HG02938 (cell line): ENCODE measurements at regions not wholly inside any gene's neighbourhood (a gene's known extent, or its start where the extent isn't known, plus 50 kb on each side); places are given as distances from the start of the nearest gene placed in this dataset.
A peak's percentile ranks its signal among the peaks of the same experiment; 100 is the strongest.

Source experiments
- ATAC-seq: cut with Tn5 transposase; IDR thresholded peaks from one replicate; pipeline ENCODE4 v1.9.1; 2021; ENCODE audit warnings: mild to moderate bottlenecking, moderate library complexity; ENCODE audit not compliant: unreplicated experiment

- no peak for ATAC-seq
Observed at GRCh38 chr3:147582642-147583041, 173.5 kb downstream of the ZIC1 start.

DNA sequence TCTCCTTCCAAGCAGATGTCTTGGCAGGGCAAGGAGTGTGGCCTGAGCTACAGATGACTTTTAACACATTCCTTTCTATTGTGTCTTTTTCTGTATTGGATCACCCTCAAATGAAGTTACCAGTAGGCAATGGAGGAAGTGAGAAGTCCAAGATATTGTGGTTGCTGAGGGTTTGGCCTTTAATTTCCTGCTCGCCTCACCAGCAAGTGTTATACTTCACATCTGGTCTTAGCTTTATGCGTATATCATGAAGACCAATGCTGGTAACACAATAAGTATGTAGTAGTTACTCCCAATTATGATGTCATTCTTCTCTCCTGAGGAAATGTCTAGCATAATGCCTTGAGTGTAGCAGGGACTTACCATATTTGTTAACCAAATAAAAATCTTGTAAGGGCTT lies 179.9 kb downstream of the ZIC1 start:
- no peak for ATAC-seq

- ATAC-seq: no peak
Observed at GRCh38 chr3:147604136-147604535, 195.0 kb downstream of the ZIC1 start.

DNA sequence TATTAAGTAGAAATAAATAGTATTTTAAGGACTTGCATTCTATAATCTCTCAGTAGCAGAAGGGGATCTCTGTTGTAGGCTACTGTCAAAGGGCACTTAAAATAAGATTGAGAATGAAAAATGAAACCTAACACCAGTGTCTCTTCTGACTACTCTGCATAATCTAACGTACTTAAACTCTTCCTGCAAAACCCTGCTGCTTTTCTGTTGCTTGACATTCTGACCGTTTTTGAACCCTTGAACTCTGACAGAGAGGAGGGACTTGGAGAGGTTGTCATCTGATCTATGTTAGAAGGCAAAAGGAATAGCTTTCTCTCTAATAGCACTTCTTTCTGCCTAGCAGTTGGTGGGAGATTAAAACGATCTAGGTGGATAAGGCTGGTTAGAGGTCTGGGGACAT lies 204.6 kb downstream of the ZIC1 start:
- ATAC-seq: peak; percentile 56

DNA sequence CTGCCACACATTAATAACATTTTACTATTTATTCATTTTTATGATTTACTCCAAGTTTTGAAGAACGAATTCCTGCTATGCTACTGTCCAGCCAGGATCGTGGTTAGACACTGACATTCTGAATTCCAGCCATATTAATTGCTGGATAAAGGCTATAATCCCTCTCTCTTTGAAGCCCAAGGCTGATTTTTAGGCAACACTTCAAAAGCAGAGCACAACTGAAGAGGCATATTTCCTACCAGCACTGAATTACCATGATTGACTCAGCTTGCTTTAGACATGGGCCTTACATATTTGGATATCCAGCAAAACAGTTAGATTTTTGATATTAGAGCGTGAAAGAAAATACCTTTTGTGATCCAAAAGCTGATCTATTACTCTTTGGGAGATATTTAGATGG lies 205.0 kb downstream of the ZIC1 start:
- no peak for ATAC-seq

- ATAC-seq: no peak
Observed at GRCh38 chr3:147615035-147615434, 205.9 kb downstream of the ZIC1 start.

DNA sequence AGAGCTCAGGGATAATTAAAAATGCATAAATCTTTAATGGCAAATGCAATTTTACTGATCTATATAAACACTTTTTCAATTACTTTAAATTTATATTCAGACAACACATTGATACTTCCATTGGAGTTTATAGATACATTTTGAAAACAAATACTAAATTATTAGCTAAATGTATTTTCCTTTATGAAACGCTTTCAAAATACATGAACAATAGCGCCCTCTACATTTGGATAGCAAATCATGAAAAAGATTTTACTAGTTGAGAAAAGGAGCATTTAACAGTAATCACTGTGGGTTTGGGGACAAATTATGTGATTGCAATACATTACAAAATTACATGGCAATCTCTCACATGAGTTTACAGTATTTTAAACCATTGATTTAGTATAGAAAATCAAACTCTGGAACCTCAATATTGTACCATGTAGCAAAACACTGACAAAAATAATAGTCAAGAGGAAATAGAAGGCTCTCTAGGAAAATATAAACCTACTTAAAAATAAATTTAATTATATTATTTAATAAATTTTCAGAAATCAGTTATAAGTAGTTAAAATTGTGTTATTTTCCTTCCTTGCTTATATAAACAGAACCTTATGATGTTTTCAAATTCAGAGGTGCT lies 207.9 kb downstream of the ZIC1 start:
- ATAC-seq: no peak

DNA sequence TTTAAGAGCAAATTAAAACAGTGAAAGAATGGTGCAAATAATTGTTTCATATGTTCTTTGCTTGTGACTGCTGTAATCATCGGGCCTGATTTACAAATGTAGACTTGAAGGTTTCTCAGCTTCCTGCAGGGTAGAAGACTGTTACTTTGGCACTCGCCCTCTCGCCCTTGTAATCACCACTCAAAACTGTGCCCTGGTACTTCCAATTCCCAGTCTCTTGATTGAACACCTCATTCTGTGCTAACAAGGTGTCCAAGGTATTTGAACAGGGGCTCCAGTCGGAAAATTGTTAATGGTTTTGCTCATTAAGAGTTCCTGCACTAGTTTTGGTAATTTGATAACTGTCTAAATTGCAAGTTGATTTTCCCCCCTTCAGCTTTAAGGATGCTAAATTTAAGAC lies 209.5 kb downstream of the ZIC1 start:
- ATAC-seq: no peak

GRCh38 chr3:147619921-147620560 lies 210.9 kb downstream of the ZIC1 start:
- no peak for ATAC-seq

- no peak for ATAC-seq
Observed at GRCh38 chr3:147620906-147621305, 211.7 kb downstream of the ZIC1 start.

GRCh38 chr3:147630921-147631415 lies 221.8 kb downstream of the ZIC1 start:
- no peak for ATAC-seq

DNA sequence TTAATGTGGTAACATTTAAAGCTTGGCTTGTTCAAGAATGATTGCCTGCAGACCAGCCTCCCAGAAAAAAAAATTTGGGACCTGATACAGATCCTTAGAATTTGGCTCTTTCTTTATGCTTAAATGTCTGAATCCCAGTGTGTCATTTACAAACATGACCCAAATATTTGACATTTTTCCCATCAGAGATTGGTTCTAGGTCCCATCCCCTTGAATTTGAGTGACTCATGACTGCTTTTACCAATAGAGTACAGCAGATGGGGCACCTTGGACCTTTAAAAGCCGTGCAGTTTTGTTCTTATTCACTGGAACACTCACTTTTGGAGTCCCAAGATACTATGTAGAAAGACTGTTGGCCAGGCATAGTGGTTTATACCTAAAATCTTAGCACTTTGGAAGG lies 231.6 kb downstream of the ZIC1 start:
- no peak for ATAC-seq

- ATAC-seq: no peak
Observed at GRCh38 chr3:147645761-147646160, 236.6 kb downstream of the ZIC1 start.

DNA sequence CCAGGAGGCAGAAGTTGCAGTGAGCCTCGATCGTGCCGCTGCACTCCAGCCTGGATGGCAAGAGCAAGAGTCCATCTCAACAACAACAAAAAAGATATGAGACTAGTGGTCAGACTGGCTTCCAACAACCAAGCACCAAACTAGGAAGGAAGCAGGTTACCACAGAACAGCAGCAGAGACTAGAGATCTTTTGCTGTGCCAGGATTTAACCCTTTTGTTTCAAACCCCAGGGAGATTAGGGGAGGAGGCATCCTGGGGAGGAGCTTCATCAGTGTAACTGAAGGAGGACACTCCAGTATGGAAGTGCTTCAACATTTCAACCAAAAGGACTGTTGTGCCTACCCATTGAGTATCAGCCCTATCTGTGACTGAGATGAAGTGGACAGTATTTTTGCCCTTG lies 240.3 kb downstream of the ZIC1 start:
- no peak for ATAC-seq

- ATAC-seq: no peak
Observed at GRCh38 chr3:147651107-147651778, 242.1 kb downstream of the ZIC1 start.

GRCh38 chr3:147652651-147653366 lies 243.6 kb downstream of the ZIC1 start:
- no peak for ATAC-seq

DNA sequence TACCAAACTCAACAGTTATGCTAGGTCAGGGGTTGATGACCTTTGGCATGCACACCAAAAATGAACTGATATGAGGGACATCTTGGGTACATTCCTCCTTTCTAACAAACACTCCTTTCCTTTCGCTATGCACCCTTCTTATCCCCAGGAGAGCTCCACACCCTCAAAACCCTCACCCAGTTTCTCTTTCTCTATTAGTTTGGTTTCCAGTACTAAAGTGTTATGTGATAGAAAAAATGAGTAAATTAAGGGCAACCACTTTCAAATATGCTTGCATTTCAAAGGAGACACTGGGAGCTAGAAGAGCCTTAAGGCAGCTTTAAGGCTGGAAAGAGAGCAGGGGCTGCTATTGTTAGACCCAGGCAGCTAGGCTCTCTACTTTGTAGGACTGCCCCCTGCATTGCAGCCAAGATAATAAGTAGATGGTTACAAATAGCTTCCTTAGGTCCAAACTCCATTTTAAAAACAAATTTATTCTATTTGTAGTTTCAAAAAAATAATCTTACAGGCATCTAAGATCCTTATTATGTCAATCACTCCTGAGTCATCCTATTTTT lies 244.3 kb downstream of the ZIC1 start:
- no peak for ATAC-seq

DNA sequence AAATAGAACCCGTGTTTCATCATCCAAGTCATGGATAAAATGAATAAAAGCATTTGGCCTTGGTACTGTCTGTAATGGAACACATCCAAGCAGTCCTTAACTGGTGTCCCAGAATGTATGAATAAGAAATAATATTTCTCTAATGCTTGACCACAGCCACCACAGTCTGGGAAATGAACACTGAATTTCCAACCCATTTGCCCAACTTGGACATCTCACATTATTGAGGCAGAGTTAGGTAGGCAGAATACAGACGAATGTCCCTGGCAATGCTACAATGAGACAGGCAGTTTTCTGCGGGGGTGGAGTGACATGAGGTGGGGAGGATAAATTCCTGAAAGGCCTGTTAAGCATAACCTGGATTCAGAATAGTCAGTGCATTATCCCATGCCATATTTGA lies 245.7 kb downstream of the ZIC1 start:
- no peak for ATAC-seq

DNA sequence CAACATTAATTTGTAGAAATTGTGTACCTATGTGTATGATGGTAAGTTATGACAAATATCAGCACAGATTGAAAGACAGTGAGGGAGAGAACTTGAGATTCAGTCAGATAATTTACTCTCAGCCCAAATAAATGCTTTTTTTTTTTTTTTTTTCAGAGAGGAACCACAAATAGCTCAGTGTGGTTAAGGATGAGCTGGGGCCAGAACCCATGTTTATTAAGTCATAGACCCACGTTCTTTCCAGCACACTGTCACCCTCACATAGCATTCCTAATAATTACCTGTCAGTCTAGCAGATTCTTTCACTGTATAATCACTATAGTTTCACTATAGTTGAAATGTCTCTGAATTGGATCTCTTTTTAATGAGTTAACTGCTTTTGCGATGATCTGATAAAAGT lies 246.1 kb downstream of the ZIC1 start:
- no peak for ATAC-seq

DNA sequence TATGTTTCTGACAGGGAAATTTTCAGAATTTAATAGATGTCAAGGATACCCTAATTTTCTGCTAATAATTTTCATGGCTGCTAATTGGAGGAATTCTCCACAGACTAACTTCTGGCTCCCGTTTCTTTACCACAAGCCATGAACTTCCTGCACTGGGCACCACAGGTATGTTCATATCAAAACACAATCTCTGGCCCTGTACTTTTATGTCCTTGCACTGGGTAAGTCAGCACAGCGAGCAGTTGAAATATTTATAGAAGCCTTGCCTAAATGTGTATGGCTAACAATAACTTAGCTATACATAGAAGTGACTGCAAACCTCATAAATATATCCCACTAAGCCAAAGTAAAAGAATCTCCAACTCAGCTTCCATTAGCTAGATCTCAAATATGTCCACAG lies 246.9 kb downstream of the ZIC1 start:
- ATAC-seq: no peak

DNA sequence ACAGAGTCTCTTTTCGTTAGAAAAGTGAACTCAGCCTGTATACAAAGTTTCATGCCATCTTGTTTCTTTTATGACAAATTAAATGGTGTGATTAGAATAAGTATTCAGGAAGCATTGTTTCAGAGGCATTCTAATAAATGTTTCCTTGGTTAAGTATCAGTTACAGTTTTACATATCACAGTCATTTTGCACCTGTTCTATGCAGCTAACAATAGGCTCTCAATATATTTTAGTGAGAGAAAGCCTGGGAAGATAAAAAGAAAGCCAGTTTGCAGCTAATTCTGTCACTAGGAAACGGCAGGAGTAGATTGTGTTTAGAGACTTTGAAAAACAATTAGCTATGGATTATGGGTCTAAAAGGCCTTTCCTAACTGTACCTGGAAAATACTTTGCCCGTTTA lies 252.8 kb downstream of the ZIC1 start:
- ATAC-seq: no peak
